Prostate gland (tissue), 2 donors: ENCODE measurements at regions not wholly inside any gene's neighbourhood (a gene's known extent, or its start where the extent isn't known, plus 50 kb on each side); places are given as distances from the start of the nearest gene placed in this dataset.

ENCODE experiments used
- POLR2A ChIP-seq: fragments of 450-650 bp; IDR thresholded peaks from one replicate; pipeline ENCODE4 v1.6.1; 2016; ENCODE audit warnings: antibody characterized with exemption, mild to moderate bottlenecking
- TF ChIP-seq, protein P1 (sequence below), 4 experiments: fragments of 200-600 bp in 2 of 4; fragments of 450-650 bp in 2 of 4; sonication (generic) in 2 of 4; IDR thresholded peaks; 1 replicate in 3 of 4; 2 replicates in 1 of 4; pipeline ENCODE4 v1.5.1; 2016 to 2019; ENCODE audit warnings: antibody characterized with exemption in 4 of 4, mild to moderate bottlenecking in 2 of 4, moderate library complexity in 2 of 4

DNA sequence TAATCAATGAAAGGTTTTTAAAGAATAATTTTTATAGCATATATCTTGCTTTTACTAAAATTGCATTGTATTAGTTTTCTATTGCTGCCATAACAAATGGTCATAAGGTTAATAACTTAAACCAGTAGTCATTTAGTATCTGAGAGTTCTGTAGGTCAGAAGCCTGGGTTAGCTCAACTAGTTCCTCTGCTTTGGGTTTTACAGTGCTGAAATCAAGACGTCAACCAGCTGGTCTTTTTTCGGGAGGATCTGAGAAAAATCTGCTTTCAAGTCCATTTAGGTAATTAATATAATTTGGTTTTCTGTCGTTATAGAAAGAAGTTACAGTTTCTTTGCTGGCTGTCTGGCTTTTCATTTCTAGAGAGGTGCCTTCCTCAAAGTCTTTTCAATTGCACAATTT, 577.7 kb downstream of the MRPL39 start:
- TF ChIP-seq, protein P1, sequence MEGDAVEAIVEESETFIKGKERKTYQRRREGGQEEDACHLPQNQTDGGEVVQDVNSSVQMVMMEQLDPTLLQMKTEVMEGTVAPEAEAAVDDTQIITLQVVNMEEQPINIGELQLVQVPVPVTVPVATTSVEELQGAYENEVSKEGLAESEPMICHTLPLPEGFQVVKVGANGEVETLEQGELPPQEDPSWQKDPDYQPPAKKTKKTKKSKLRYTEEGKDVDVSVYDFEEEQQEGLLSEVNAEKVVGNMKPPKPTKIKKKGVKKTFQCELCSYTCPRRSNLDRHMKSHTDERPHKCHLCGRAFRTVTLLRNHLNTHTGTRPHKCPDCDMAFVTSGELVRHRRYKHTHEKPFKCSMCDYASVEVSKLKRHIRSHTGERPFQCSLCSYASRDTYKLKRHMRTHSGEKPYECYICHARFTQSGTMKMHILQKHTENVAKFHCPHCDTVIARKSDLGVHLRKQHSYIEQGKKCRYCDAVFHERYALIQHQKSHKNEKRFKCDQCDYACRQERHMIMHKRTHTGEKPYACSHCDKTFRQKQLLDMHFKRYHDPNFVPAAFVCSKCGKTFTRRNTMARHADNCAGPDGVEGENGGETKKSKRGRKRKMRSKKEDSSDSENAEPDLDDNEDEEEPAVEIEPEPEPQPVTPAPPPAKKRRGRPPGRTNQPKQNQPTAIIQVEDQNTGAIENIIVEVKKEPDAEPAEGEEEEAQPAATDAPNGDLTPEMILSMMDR (IDR thresholded peaks at IDR 0.05), result no peak
- no peak for TF ChIP-seq POLR2A
